Breast epithelium (tissue), 4 donors: ENCODE measurements at regions not wholly inside any gene's neighbourhood (a gene's known extent, or its start where the extent isn't known, plus 50 kb on each side); places are given as distances from the start of the nearest gene placed in this dataset.

Experiments used
- DNase-seq, 2 donors: peaks; one replicate each; pipeline ENCODE4 v3.0.0-alpha.2; 2019; ENCODE audit warnings: low spot score in 2 of 2
- H3K27ac ChIP-seq, 2 donors: fragments of 200-600 bp; sonication (generic) in 1 of 2; one replicate each; pipeline ENCODE4 v1.5.1; 2016 to 2019; ENCODE audit warnings: mild to moderate bottlenecking in 1 of 2
- H3K27me3 ChIP-seq, 2 donors: fragments of 200-600 bp; sonication (generic) in 1 of 2; one replicate each; pipeline versions ENCODE4 v1.5.1 to v1.6.0; 2017 to 2019; ENCODE audit warnings: control low read depth in 1 of 2, mild to moderate bottlenecking in 1 of 2
- H3K36me3 ChIP-seq: fragments of 200-600 bp; one replicate; pipeline ENCODE4 v1.5.1; 2019
- H3K4me1 ChIP-seq, 2 donors: fragments of 200-600 bp; sonication (generic); one replicate each; pipeline ENCODE4 v1.5.1; 2016 to 2019; ENCODE audit warnings: control low read depth in 1 of 2
- H3K4me3 ChIP-seq, 3 donors: fragments of 200-600 bp; sonication (generic); 1 replicate in 2 of 3; 2 replicates in 1 of 3; pipeline ENCODE4 v1.5.1; 2016 to 2019; ENCODE audit warnings: mild to moderate bottlenecking in 3 of 3, moderate library complexity in 2 of 3
- H3K9me3 ChIP-seq, 2 donors: fragments of 200-600 bp; sonication (generic) in 1 of 2; one replicate each; pipeline ENCODE4 v1.5.1; 2016 to 2019; ENCODE audit warnings: control low read depth in 1 of 2
- POLR2A ChIP-seq: fragments of 450-650 bp; IDR thresholded peaks from one replicate; pipeline ENCODE4 v1.6.1; 2016; ENCODE audit warnings: antibody characterized with exemption, mild to moderate bottlenecking, moderate library complexity
- POLR2AphosphoS5 ChIP-seq, 3 donors: sonication (generic); formaldehyde crosslinking; IDR thresholded peaks; one replicate each; pipeline ENCODE4 v1.6.1; 2017; ENCODE audit warnings: antibody characterized with exemption in 3 of 3
- intact Hi-C: fragments of 100-400 bp; cut with DNase I; formaldehyde crosslinking; loops from one replicate; pipeline ENCODE4 v1.15.1; 2023; ENCODE audit warnings: low total_unique reads
- TF ChIP-seq, protein P1 (sequence below), 3 donors: fragments of 450-650 bp; IDR thresholded peaks; one replicate each; pipeline ENCODE4 v1.5.1; 2016 to 2017; ENCODE audit warnings: antibody characterized with exemption in 3 of 3, mild to moderate bottlenecking in 3 of 3, moderate library complexity in 3 of 3

DNA sequence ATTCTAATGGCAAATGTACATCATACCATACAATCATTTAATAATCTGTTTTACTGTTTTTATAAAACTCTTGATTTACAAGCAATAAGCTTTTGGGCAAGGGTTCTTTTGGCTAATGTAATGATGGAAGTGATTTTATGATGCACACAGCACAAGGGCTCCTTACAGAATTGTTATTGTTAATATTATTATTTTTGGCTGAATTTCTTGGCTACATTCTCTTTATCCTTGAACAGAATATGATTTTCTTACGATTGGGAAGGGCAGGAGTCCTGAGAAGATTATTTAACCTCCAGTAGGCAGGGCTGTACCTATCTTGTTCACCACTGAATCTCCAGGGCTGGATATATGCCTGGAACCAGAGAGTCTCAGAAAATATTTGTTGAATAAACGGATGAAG is 70.4 kb upstream of the ARHGAP20 start:
- H3K4me3 ChIP-seq: no peak overlapping the region
- TF ChIP-seq POLR2AphosphoS5 (IDR thresholded peaks at IDR 0.05): no peak
- TF ChIP-seq, protein P1, sequence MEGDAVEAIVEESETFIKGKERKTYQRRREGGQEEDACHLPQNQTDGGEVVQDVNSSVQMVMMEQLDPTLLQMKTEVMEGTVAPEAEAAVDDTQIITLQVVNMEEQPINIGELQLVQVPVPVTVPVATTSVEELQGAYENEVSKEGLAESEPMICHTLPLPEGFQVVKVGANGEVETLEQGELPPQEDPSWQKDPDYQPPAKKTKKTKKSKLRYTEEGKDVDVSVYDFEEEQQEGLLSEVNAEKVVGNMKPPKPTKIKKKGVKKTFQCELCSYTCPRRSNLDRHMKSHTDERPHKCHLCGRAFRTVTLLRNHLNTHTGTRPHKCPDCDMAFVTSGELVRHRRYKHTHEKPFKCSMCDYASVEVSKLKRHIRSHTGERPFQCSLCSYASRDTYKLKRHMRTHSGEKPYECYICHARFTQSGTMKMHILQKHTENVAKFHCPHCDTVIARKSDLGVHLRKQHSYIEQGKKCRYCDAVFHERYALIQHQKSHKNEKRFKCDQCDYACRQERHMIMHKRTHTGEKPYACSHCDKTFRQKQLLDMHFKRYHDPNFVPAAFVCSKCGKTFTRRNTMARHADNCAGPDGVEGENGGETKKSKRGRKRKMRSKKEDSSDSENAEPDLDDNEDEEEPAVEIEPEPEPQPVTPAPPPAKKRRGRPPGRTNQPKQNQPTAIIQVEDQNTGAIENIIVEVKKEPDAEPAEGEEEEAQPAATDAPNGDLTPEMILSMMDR (IDR thresholded peaks at IDR 0.05): no peak
- no peak for TF ChIP-seq POLR2A
- no peaks in the 10 kb centered on the region for H3K27me3 ChIP-seq
- no peak for DNase-seq
- no peaks in the 10 kb centered on the region for H3K4me1 ChIP-seq
- H3K27ac ChIP-seq: no peak overlapping the region
- intact Hi-C loops: no loop called here
- peaks cover 5 to 8% of the 10 kb centered on the region in 2 donors for H3K9me3 ChIP-seq
- no peaks in the 10 kb centered on the region for H3K36me3 ChIP-seq

DNA sequence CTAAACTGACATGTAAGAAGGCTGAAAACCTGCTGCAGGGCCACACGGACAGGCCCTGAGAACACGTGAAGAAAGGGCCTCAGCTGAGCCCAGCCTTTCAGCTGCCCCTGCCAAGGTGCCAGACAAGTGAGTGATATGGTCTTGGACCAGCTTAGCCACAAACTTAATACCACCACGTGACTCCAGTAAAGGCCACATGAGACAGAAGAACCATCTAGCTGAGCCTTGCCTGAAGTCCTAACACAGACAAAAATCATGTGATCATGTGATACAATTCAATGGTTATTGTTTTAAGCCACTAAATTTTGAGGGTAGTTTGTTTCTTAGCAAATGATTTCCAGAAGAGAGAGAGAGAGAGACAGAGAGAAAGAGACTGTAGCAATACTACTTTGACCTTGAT is 66.9 kb upstream of the ARHGAP20 start:
- H3K9me3 ChIP-seq: peaks cover 5 to 8% of the 10 kb centered on the region in 2 donors
- TF ChIP-seq POLR2A (no peak), POLR2AphosphoS5 (IDR thresholded peaks at IDR 0.05) (no peak)
- TF ChIP-seq, protein P1 (IDR thresholded peaks at IDR 0.05): no peak
- intact Hi-C loops: no loop called here
- H3K27me3 ChIP-seq: no peaks in the 10 kb centered on the region
- no peaks in the 10 kb centered on the region for H3K36me3 ChIP-seq
- H3K4me1 ChIP-seq: no peaks in the 10 kb centered on the region
- H3K27ac ChIP-seq: no peak overlapping the region
- no peak overlapping the region for H3K4me3 ChIP-seq
- no peak for DNase-seq

DNA sequence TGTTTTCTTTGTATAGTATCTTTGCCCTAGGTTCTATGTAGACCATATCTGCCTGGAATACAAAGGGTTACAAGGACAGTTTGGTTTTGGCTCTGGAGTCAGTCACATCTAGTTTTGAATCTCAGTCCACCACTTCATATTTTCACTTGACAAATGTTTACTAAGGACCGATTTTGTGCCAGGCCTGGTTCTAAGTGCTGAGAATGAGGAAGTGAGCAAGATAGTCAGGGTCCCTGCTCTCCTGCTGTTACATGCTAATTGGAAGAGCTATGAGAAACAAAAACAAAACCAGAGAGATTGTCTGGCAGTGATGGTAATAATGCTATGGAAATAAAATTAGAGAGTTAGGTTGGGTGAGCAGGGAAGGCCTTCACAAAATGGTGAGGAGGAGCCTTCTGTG is 66.1 kb upstream of the ARHGAP20 start:
- Histone ChIP-seq H3K27me3 (no peaks in the 10 kb centered on the region), H3K9me3 (peaks cover 5 to 8% of the 10 kb centered on the region in 2 donors), H3K4me3 (no peak overlapping the region), H3K27ac (peak overlapping the region in 1 of 2 donors; percentile 6), H3K36me3 (no peaks in the 10 kb centered on the region), H3K4me1 (no peaks in the 10 kb centered on the region)
- DNase-seq: no peak
- intact Hi-C loops: no loop called here
- no peak for TF ChIP-seq POLR2A
- no peak for TF ChIP-seq POLR2AphosphoS5 (IDR thresholded peaks at IDR 0.05)
- TF ChIP-seq, protein P1 (IDR thresholded peaks at IDR 0.05): no peak

DNA sequence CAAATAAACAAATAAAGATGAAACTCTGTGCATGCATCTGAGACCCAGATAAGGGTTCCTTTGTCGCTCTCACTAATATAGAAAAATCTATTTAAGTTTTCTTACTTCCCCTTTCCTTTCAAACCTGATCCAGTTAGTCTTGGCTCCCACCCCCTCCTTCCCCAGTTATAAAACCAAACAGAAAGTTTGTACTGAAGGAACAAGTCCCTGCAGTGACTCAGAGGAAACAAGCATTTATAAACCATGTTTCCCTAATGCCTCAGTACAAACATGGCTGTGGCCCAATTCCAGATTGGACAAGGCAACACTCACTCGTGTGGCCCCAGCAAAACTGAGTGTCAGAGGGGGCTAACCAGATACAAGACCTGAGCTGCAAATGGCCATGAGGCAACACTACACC is 65.5 kb upstream of the ARHGAP20 start:
- no peak overlapping the region for H3K4me3 ChIP-seq
- H3K36me3 ChIP-seq: no peaks in the 10 kb centered on the region
- no peaks in the 10 kb centered on the region for H3K4me1 ChIP-seq
- intact Hi-C loops: no loop called here
- DNase-seq: no peak
- peaks cover 5 to 8% of the 10 kb centered on the region in 2 donors for H3K9me3 ChIP-seq
- peak overlapping the region in 1 of 2 donors; percentile 6 for H3K27ac ChIP-seq
- TF ChIP-seq POLR2A (no peak), POLR2AphosphoS5 (IDR thresholded peaks at IDR 0.05) (no peak)
- TF ChIP-seq, protein P1 (IDR thresholded peaks at IDR 0.05): no peak
- no peaks in the 10 kb centered on the region for H3K27me3 ChIP-seq

DNA sequence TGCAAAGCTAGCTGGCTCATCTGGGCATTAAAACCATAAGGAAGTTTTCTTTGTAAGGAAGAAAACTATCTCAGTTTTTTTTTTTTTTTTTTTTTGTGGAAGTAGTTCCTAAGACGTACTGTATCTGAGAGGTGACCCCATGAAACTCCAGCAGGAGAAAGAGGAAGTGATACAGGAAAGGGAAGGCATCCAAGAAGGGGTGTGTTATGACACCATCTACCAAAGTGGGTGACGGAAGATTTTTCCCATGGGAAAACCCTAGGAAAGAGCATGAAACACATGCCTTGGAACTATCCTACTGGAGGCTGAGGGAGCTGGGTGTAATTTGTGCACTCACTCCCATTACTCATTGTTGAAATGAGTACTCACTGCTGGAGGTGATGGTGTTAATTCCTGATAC is 63.8 kb upstream of the ARHGAP20 start:
- DNase-seq: no peak

More for the DNA sequence above, 63.8 kb upstream of the ARHGAP20 start:
- TF ChIP-seq POLR2AphosphoS5 (IDR thresholded peaks at IDR 0.05) (no peak), POLR2A (no peak)
- TF ChIP-seq, protein P1 (IDR thresholded peaks at IDR 0.05): no peak
- no peaks in the 10 kb centered on the region for H3K36me3 ChIP-seq
- no peak overlapping the region for H3K4me3 ChIP-seq
- H3K4me1 ChIP-seq: no peaks in the 10 kb centered on the region
- H3K9me3 ChIP-seq: peaks cover 5 to 8% of the 10 kb centered on the region in 2 donors
- no peak overlapping the region for H3K27ac ChIP-seq
- H3K27me3 ChIP-seq: no peaks in the 10 kb centered on the region
- intact Hi-C loops: no loop called here
